Skeletal muscle satellite cell (primary cell): ENCODE measurements at regions not wholly inside any gene's neighbourhood (a gene's known extent, or its start where the extent isn't known, plus 50 kb on each side); places are given as distances from the start of the nearest gene placed in this dataset.

Experiments used
- H3K27me3 ChIP-seq: 2 replicates; pipeline ENCODE4 v1.7.0; 2013; ENCODE audit warnings: low read length; ENCODE audit not compliant: control insufficient read depth, insufficient read depth
- H3K36me3 ChIP-seq: 2 replicates; pipeline ENCODE4 v1.7.0; 2013; ENCODE audit warnings: mild to moderate bottlenecking, control low read depth, low read length; ENCODE audit not compliant: insufficient read depth
- H3K4me1 ChIP-seq: 2 replicates; pipeline ENCODE4 v1.7.0; 2013; ENCODE audit warnings: low read length; ENCODE audit not compliant: control insufficient read depth, insufficient read depth
- H3K4me2 ChIP-seq: 2 replicates; pipeline ENCODE4 v1.7.0; 2013; ENCODE audit warnings: mild to moderate bottlenecking, low read length
- H3K4me3 ChIP-seq: 2 replicates; pipeline ENCODE4 v1.7.0; 2013; ENCODE audit warnings: low read length
- H3K9ac ChIP-seq: 2 replicates; pipeline ENCODE4 v1.7.0; 2013; ENCODE audit warnings: mild to moderate bottlenecking, low read depth, low read length, moderate library complexity
- H3K9me3 ChIP-seq: replicated peaks from 2 replicates; pipeline ENCODE4 v1.7.0; 2013; ENCODE audit warnings: mild to moderate bottlenecking, control low read depth, low read length

DNA sequence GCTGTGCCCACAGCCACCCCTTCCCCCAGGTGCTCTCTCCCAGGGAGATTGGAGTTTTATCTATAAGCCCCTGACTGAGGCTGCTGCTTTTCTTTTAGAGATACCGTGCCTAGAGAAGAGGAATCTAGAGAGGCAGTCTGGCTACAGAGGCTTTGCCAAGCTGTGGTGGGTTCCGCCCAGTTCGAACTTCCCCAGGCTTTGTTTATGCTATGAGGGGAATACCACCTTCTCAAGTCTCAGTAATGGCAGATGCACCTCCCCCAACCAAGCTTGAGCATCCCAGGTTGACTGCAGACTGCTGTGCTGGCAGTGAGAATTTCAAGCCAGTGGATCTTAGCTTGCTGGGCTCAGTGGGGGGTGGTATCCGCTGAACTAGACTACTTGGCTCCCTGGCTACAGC, 157.4 kb downstream of the CAAP1 start:
- H3K36me3 ChIP-seq = no peaks in the 10 kb centered on the region
- H3K9ac ChIP-seq = no peak overlapping the region
- no peak overlapping the region for H3K4me2 ChIP-seq
- no peaks in the 10 kb centered on the region for H3K9me3 ChIP-seq
- no peak overlapping the region for H3K4me3 ChIP-seq
- no peaks in the 10 kb centered on the region for H3K4me1 ChIP-seq
- H3K27me3 ChIP-seq = no peaks in the 10 kb centered on the region

DNA sequence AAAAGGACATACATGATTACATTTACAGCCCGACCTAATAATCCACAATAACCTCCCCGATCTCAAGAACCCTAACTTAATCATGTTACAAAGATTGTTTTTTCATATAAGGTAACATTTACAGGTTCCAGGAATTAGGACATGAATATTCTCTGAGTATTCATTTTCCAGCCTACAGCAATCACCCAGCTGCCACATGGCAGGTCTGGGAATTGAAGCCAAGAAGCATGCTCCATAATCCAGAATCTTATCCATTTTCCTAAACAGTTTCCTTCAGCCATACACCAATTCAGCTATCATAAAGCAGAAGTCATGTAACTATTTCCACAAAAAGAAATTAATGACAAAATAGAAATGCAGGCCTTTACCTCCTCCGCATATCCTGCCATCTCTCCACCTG, 163.4 kb downstream of the CAAP1 start:
- no peaks in the 10 kb centered on the region for H3K9me3 ChIP-seq
- H3K27me3 ChIP-seq = peaks cover 3% of the 10 kb centered on the region
- H3K36me3 ChIP-seq = no peaks in the 10 kb centered on the region
- H3K9ac ChIP-seq = no peak overlapping the region
- H3K4me1 ChIP-seq = no peaks in the 10 kb centered on the region
- no peak overlapping the region for H3K4me2 ChIP-seq
- no peak overlapping the region for H3K4me3 ChIP-seq

DNA sequence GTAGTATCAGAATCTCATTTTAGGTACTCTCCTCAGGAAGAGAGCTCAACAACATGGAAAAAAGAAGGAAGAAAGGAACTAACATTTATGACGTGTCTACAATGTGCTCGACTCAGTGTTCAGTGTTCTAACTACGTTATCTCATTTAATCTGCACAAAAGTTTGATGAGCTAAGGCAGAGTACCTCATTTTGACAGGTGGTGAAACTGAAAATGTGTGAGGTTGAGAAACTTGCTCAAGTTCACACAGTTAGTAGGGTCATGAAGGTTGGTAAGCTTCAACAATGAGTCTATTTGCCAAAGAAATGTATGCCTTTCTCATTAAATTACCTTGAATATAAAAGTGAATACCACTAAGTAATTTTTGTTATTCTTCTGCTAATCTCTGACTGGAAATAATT, 165.1 kb downstream of the CAAP1 start:
- peaks cover 16% of the 10 kb centered on the region for H3K27me3 ChIP-seq
- no peak overlapping the region for H3K4me2 ChIP-seq
- no peak overlapping the region for H3K9ac ChIP-seq
- H3K36me3 ChIP-seq = no peaks in the 10 kb centered on the region
- H3K4me1 ChIP-seq = no peaks in the 10 kb centered on the region
- no peak overlapping the region for H3K4me3 ChIP-seq
- no peaks in the 10 kb centered on the region for H3K9me3 ChIP-seq

DNA sequence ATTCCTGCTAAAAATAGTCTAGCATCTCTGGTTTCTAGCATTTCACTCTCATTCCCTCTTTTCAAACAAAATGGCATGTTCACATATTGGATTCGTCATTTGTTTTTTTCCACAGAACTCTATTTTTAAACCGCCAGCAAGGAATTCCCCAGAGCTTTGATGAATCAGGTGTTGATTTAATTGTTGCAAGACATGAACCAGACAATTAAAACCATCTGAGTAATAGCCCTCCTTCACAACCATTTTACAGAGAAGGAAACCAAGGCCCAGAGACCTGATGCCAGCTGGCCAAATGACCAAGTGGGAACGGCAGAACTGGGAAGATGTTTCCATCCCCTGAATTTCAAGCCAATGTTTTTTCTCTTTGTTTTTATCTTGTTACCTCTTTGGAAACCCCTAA, 167.0 kb downstream of the CAAP1 start:
- Histone ChIP-seq H3K27me3 (peaks cover 23% of the 10 kb centered on the region), H3K36me3 (no peaks in the 10 kb centered on the region), H3K4me1 (no peaks in the 10 kb centered on the region), H3K4me2 (no peak overlapping the region), H3K4me3 (no peak overlapping the region), H3K9me3 (no peaks in the 10 kb centered on the region), H3K9ac (no peak overlapping the region)

DNA sequence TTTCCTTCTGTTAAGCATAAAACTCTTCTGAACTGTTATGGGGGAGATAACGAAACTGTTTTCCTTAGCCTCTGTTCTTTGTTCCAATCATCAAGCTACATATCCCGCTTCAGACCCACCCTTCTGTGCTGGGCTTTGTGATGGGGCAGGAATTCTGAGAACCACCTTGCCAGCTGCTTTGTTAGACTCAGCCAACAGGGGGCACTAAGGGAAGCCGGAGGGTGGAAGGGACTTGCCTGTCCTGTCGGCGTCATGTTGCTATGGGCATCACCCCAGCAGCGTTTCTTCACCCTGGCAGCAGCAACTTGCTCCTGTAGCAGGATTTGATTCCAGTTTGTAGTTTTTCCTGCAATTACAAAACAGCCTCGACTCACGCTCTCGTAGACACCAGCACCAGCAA, 169.1 kb downstream of the CAAP1 start:
- Histone ChIP-seq H3K9me3 (no peaks in the 10 kb centered on the region), H3K4me1 (no peaks in the 10 kb centered on the region), H3K27me3 (peaks cover 23% of the 10 kb centered on the region), H3K4me3 (no peak overlapping the region), H3K9ac (no peak overlapping the region), H3K36me3 (no peaks in the 10 kb centered on the region), H3K4me2 (no peak overlapping the region)

DNA sequence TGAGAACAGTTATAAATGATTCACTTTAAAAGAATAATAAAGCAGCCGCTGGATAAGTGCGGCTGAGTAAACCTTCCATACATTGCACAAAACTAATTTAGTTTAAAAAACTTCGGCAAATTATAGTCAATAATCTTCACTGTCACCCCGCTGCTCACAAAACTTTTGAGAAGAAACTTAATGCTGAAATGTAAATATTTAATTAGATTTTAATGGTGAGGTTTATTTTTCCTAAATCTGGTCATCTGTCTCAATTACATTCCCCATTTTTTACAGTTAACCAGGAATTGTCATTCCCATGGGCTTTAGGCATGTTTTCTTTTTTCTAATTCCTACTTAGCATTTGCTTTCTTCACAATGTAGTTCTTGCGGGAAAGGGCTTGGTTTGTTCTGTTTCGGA, 169.8 kb downstream of the CAAP1 start:
- Histone ChIP-seq H3K4me2 (no peak overlapping the region), H3K9ac (no peak overlapping the region), H3K4me3 (no peak overlapping the region), H3K36me3 (no peaks in the 10 kb centered on the region), H3K27me3 (peaks cover 23% of the 10 kb centered on the region), H3K4me1 (no peaks in the 10 kb centered on the region), H3K9me3 (no peaks in the 10 kb centered on the region)

DNA sequence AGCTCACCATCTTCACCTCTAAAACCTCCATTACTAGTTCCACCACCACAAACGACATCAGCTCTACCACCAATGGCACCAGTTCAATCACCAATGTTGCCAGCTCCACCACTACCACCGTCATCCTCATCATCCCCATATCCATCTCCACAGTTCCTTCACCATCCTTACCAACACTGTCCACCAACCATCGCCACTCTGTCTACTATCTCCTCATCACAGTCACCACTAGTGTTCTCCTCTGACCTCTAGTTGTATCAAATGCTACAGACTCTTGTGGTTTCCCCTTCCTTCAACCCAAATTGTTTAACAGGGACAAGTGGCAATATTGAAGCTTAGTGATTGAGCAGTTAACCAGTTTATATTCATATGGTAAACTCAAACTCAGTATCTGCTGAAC, 182.6 kb downstream of the CAAP1 start:
- Histone ChIP-seq H3K4me1 (no peaks in the 10 kb centered on the region), H3K9ac (no peak overlapping the region), H3K36me3 (no peaks in the 10 kb centered on the region), H3K9me3 (no peaks in the 10 kb centered on the region), H3K4me2 (no peak overlapping the region), H3K4me3 (no peak overlapping the region), H3K27me3 (peaks cover 3% of the 10 kb centered on the region)

DNA sequence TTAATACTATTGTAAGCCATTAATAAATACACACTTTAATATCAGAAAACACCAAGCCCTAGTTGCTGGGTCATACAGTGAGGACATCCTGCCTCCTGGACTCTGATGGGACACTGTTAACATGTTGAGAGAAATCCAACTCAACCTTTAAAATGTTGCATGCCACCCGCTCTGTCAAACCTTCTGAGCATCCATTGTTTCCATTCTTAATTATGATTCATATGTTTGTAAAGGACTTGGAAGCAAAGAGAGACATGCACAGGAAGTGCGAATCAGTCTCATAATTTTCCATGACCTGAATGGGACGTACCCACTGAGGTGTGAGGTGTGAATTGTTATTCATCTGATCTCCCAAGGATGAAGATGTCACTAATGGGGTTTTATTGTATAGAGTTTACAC, 186.4 kb downstream of the CAAP1 start:
- Histone ChIP-seq H3K9me3 (no peaks in the 10 kb centered on the region), H3K36me3 (no peaks in the 10 kb centered on the region), H3K4me3 (no peak overlapping the region), H3K27me3 (no peaks in the 10 kb centered on the region), H3K4me2 (no peak overlapping the region), H3K4me1 (no peaks in the 10 kb centered on the region), H3K9ac (no peak overlapping the region)

DNA sequence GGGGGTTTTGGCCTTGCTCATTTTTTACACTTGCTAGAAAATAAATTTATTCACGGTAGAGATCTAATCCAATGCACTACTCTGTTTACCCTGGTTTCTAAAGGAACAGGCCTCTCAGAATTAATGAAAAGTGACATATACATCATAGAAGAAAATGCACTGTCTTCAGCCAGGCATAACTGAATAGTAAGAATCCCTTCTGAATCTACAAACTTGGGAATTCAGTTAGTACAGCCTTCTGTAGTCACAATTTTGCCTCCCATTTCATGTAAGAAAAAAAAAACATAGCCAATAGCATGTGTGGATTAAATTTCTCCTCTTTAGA, 197.3 kb downstream of the CAAP1 start:
- Histone ChIP-seq H3K9me3 (no peaks in the 10 kb centered on the region), H3K9ac (no peak overlapping the region), H3K4me1 (no peaks in the 10 kb centered on the region), H3K4me2 (no peak overlapping the region), H3K27me3 (no peaks in the 10 kb centered on the region), H3K36me3 (no peaks in the 10 kb centered on the region), H3K4me3 (no peak overlapping the region)

DNA sequence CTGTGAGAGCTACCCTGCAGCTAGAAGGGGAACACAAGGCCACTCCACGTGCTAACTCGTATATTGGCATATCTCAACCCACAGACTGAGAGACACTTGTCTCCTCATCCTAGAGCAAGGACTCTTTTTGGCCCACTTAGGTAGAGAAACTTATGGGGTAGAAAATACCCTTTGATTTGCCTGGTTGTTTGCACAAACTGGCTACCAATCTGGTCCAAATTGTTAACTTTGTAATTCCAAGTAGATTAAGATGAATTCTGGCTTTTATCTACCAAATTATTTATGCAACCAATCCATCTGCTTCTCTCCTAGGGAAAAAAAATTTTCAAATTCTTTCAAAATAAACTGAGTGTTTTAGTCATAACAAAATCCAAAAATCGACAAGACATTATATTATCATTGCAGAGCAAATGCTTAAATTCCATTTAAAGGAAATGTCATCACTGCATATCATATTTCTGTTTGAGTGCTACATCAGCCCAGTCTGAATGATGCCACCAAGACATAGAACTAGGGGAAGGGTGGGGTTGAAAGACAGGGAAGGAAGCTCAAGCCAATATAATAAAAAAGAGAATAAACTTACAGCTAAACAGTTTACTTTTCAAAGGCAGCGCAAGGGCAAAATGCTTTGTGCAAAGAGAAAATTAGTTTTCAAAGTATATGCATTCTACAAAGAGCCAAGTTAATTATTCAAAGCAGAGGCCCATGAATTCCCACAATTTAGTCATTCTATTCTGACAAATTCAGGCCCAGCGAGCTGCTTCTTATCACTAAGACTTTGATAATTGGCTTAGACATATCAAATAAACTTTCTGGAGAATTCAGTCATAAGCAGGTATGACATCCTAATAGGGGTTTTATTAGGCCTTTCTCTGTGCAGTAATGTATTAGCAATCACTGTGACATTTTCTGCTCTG, 198.0 kb downstream of the CAAP1 start:
- Histone ChIP-seq H3K27me3 (no peaks in the 10 kb centered on the region), H3K4me2 (no peak overlapping the region), H3K9me3 (no peaks in the 10 kb centered on the region), H3K9ac (no peak overlapping the region), H3K4me3 (no peak overlapping the region), H3K36me3 (no peaks in the 10 kb centered on the region), H3K4me1 (no peaks in the 10 kb centered on the region)

DNA sequence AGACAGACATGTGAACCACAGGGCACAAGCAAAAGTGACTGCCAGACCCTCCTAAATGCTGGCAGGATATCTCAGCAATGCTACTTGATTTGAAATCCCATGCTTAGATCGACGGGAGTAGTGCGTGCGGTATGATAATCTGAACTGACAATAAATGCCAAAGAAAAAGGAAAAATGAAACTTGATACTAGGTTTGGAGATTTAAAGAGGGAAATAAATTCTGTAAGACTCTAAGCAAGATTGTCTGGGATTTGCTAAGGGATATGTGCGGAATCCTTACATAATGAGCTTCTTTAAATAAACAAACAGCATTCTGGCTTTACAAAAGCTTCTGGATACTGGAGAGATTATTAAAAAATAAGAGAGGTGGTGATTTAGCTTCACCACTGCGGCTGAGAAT, 203.6 kb downstream of the CAAP1 start:
- H3K36me3 ChIP-seq = no peaks in the 10 kb centered on the region
- no peaks in the 10 kb centered on the region for H3K9me3 ChIP-seq
- H3K4me2 ChIP-seq = no peak overlapping the region
- H3K4me3 ChIP-seq = no peak overlapping the region
- no peaks in the 10 kb centered on the region for H3K27me3 ChIP-seq
- no peaks in the 10 kb centered on the region for H3K4me1 ChIP-seq
- no peak overlapping the region for H3K9ac ChIP-seq

DNA sequence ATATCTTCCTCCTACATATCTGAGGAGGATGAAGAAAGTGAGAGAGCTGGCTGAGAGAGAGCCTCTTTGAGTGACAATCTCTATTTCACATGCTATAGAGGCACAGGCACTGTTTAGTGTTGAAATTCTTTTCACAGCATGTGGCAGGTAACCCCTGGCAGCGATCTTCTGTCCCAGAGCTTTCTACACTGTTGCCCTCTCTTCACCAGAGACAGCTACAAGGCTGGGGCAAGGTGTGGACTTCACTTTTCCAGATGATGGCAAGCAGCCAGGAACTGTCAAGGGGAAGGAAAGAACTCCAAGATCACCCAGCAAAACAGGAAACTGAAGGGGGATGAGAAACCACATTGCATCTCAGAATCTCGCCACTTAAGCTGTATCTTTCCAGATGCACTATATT, 205.2 kb downstream of the CAAP1 start:
- Histone ChIP-seq H3K4me3 (no peak overlapping the region), H3K36me3 (no peaks in the 10 kb centered on the region), H3K9me3 (no peaks in the 10 kb centered on the region), H3K9ac (no peak overlapping the region), H3K4me1 (no peaks in the 10 kb centered on the region), H3K27me3 (no peaks in the 10 kb centered on the region), H3K4me2 (no peak overlapping the region)
